Stimulated activated CD4-positive, alpha-beta T cell treated with anti-CD3 and anti-CD28 coated beads, Interleukin-15, amount 100 ng/mL, for 48 hours (primary cell): ENCODE measurements at regions not wholly inside any gene's neighbourhood (a gene's known extent, or its start where the extent isn't known, plus 50 kb on each side); places are given as distances from the start of the nearest gene placed in this dataset.
"Not testable (repeated sequence)": the region's sequence is repeated elsewhere in the genome, so short reads cannot be mapped to it uniquely, and the experiment has no call there.

ENCODE experiments used
- DNase-seq, 2 donors: peaks; one replicate each; pipeline ENCODE4 v3.0.0-alpha.2; 2020; ENCODE audit warnings: low read depth in 2 of 2

DNA sequence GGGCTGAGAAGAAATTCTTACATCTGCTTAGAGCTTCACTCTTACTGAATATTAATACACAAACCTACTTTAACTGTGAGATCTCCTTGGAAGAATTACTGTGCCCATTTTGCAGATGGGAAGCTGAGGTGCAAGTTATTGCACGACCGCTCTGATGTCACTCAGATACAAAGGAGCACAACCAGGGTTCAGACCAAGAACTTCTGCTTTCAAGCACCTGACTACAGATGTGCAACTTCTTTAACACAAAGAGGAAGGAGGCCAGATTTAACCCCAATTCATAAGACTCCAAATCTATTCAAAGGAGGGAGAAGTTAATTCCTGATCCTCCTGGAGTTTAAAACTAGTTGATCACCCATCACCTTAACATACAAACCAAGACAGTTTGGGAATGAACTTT, 232.6 kb downstream of the VRK1 start:
- DNase-seq: no peak

DNA sequence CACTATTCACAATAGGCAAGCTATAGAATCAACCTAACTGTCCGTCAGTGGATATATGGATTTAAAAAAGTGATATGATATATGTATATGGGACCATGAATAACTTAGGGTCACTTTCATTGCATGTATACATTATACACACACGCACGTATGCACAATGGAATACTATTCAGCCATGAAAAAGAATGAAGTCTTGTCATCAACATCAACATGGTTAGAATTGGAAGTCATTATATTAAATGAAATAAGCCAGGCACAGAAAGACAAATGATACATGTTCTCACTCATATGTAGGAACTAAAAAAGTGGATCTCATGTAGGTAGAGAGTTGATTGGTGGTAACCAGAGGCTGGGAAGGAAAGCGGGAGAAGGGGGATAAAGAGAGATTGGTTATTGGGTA, 234.3 kb downstream of the VRK1 start:
- no peak for DNase-seq

DNA sequence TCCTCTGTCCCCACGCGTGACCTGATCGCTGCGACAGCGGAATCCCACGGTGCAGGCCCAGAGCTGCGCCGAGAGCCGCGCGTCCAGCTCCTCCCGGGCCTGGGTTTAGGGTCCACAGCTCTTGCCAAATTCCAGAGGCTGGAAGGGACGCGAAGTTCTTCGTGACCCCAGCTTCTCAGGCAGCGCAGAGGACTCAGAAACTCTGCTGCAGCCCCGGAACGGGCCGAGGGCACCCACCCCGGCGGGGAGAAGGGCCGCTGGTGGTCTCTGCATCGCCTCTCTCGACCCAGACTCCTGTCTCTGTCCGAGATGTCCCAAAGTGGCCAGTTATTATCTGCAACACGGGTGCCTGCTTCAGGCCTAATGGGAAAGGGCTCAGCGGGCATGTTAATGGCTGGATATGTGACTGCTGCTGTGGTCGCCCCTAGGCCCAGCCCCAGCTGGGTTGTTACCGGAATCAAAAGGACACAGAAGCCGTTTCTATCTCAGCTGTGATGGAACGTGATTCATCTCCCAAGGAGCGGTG, 236.4 kb downstream of the VRK1 start:
- no peak for DNase-seq

DNA sequence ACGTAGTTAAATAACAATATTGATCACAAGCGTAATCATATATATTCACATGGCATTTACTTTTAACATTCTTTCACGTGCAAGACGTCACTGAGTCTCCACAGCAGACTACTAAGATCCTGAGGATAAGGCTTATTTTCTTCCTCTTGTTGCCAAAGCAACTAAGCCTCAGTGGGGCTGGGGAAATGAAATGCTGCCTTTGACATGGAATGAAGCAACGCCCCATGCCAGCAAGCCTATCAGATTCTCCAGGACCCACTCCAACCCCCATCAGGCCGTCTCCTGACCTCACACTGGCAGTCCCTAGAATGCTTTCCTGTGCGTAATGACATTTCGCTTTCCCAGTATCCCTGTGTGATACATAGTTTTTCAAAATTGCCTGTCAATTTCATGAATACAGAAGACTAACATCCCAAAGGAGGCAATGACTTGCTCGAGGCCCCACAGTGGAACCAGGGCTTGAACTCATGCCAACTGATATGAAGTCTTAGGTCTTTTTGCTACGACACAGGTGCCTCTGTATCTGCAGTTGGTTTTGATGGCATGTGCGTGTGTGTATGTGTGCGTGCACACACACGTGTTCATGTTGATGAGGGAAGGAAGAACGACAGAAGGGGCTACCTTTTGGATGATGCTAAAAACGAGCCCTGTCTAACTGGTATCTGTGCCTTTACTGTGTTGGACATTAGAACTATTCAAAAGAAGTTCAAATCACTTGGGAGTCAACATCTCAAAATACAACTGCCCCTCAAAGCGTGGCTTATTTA, 239.1 kb downstream of the VRK1 start:
- no peak for DNase-seq

DNA sequence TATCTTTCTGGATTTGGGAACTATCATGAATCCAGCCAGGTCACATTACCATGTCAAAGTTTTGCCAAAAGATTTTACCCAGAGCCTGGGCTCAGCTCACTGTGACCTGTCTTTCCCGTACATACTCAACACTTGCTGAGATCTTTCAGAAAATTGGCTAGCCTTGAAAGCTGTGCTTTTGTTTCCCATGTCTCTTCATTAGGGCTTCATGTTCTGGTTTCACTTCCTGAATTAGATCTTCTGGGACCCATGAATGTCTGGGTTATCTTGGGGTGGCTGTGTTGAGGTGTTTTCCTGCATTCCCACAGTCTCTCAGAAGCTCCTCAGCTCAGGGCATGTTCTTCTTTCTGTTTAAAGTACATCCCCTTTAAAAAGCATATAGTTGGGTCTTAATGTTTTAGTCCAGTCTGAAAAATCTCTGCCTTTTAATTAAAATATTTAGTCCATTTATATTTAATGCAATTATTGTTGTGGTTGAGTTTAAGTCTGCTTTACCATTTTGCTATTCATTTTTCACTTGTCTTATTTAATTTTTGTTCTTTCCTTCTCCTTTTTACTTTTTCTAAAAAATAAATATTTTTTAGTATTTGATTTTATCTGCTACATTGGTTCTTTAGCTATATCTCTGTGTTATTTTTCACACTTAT, 242.7 kb downstream of the VRK1 start:
- no peak for DNase-seq

DNA sequence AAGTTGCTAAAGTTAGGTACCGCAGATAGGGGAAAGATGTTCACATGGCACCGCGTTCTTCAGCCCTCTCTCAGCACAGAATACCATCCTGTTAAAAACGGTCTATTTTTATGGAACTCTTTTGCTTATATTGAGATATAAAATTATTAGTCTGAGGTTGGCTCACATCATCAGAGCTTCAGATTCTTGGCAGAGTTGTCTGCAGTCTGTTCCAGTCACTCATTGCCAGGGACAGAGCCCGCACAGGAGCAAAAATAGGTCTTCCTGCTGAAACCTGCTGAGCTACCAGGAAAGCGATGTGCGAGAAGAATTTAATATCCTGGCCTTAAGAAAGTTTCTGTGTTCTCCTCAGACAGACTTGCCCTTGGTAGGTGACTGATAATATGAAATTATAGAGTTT, 249.8 kb downstream of the VRK1 start:
- DNase-seq: no peak

DNA sequence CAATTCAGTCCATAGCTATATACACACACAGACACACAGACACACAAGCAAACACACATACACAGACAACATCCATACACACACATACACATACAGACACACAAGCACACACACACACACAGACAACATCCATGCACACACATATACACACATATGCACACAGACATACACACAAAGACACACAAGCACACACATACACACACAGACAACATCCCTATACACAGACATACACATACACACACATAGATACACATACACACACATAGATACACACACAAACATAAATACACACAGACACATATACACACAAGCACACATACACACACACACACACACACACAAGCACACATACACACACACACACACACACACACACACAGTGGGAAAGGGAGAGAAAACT, 254.8 kb downstream of the VRK1 start:
- DNase-seq: no peak

DNA sequence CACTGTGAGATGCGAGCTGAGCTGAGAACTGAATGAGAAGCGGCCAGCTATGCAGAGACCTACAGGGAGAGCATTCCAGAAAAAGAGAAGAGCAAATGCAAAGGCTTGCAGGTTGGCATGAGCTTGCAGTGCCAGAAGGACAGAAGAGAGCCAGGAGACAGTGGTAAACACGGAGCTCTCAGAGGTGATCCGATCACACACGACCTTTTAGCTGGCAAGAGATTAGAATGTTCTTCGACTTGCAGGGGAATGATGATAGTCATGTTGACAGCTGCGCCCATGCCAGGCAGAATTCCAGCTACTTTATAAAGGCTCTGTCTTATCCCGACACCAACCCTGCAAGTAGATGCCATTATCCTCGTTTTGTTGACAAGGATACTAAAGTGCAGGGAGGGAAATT, 256.8 kb downstream of the VRK1 start:
- no peak for DNase-seq

DNA sequence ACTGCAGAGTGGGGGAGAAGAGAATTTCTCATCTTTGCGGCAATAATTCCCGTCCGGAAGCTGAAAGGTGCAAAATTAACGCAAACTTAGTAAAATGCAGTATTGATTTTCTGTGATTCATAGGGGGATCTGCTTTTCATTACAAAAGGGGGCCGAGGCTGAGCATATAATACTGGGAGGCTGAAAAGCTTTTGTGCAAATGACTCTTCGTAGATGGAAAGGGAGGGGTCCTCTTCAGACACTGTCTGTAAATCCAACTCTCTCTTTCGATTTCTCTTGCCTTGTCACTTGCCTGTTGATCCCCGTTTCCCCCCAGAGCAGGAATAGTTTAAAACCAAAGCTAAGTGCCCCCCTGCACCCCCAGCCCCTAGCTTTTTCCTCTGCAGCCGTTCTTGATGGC, 258.2 kb downstream of the VRK1 start:
- no peak for DNase-seq

DNA sequence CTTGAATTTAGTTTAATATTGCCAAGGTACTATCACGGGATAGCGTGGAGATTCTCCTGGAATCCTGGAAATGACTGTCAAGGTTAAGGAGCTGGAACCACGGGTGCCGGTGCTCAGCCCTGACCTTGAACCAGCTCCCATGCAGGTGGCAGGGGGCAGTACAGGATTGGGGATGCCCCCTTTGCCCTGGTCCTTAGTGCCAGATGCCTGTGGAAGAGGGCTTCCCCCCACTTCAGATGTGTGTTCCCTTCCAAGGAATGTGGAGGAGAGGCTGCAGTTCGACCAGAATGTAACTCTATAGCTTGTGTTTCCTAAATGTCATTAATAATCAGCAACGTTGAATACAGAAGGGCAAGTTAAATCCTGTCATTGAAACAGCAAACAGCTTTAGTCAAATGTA, 258.9 kb downstream of the VRK1 start:
- no peak for DNase-seq

DNA sequence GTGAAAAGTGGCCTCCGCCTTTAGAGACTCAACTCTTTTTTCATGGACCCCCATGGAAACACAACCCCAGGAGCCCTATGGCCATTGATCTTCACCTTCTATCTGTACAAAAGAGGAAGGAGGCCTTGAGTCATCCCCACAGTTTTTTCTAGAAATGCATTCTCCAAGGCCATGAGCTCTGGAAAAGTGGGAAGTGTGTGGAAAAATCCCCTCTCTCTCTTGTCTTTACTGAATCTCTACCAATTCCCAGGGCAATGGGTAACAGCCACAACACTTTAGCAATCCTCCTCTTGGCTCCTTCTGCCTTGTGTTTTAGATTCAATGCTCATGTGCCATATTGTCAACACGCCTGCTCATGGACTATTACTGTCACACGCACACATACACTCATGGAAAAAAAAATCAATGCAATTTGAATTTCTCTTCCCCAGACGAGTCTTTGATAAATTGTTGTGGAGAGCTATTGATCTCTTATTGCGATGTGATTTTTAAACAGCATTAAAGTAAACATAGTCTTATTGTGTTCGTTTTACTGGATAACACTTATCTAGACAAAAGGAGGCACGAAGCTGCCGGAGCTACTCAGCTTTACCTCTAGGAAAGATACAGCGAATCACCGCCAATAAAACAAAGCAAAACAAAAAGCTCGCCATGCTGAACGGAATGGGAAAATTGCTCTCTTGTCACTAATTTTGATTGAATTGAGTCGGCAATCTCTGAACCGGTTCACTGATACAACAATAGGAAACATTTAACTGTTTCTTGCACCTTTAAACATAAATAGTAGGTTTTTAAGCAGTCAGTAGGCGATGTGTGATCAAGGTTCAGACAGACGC, 260.3 kb downstream of the VRK1 start:
- no peak for DNase-seq

DNA sequence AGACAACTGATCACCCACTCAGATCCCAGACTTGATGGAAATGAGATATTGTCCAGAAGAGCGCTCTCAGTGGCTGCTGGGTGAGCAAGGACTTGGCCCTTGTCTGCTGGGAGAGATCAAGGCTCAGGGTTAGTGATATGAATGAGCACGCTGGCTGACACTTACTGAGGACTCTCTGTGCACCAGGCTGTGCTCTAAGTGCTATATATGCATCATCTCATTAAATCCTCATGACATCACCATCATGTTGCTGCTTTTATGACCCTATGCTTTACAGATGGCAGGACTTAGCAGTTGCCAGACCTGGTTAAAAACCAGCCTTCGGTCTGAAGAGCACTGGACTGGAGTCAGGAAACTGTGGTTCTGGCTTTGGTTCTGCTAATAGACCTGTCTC, 260.9 kb downstream of the VRK1 start:
- DNase-seq: no peak

DNA sequence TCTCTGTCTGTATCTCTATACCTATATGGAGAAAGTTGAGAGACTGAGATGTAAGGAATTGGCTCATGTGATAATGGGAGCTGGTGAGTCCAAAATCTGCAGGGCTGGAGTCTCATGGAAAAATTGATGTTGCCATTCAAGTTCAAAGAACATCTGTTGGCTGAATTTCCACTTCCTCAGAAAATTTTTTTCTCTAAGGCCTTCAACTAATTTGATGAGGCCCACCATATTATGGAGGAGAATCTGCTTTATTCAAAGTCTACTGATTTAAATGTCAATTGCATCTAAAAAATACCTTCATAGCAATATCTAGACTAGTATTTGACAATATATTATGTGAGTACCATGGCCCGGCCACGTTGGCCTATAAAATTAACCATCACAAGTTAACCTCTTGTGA, 261.4 kb downstream of the VRK1 start:
- no peak for DNase-seq

DNA sequence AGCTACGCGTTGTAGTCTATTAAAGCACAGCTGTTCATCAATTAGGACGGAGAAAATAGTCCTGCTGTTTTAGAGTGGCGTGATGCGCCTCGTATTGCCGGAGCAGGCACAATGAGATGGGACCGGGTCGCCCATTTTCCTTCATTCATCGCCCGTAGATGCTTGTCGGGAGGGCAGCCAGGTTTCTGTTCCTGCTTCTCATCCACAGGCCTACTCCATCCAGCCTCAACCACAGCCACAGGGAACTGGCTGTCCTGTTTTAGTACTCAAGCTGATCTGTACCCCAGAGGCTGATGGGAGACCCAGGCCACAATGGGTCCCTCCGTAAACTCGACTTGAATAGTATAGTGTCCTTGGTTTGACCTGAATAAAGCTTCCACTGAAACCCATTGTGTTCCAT, 264.0 kb downstream of the VRK1 start:
- no peak for DNase-seq

DNA sequence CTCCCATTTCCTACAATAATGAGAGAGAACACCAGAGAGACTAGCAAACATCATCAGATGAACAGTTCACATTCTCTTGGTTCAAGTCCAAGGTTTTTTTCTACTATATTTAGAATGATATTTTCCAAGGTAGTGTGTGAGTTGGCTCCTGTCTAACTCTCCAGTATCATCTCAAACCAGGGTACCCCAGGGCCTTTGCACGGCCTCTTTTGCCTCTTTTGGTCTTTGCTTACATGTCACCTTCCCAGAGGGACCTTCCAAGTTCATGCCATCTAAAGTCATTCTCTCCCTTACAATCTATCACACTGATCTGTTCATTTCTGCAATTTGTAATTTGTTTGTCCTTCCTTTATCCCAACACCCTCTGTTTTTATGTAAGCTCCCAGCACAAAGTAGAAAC, 264.5 kb downstream of the VRK1 start:
- no peak for DNase-seq

DNA sequence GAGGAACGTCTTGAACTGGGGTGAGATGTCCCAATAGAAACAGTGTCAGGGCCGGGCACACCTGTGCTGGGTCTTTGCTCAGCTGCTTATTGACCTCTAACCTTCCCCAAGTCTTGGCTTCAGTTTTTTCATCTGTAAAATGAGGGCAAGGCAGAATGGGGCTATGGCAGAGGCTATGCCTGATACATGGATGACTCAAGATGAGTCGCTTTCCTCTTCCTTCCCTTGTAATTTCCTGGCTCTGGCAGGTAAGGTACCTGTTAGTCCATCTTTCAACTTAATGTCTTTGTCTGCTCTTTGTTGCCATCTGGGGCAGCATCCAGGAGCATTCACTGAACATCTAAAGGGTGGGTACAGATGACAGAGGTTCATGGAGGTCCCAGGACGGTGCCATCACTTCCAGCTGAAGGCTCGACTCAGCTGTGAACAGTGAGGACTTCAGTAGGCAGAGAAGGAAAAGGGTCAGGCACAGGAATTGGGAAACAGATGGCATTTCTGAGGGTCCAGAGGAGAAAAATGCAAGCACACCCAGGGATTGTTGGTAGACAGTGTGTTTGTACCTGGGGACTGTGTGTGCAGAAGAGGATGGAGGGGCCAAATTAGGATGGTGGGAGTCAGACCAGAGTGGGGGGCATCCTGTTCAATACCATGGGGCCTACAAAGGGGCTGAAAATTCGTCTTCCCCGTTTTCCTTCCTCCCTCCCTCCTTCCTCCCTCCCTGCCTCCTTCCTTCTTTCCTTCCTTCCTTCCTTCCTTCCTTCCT, 268.3 kb downstream of the VRK1 start:
- no peak for DNase-seq

DNA sequence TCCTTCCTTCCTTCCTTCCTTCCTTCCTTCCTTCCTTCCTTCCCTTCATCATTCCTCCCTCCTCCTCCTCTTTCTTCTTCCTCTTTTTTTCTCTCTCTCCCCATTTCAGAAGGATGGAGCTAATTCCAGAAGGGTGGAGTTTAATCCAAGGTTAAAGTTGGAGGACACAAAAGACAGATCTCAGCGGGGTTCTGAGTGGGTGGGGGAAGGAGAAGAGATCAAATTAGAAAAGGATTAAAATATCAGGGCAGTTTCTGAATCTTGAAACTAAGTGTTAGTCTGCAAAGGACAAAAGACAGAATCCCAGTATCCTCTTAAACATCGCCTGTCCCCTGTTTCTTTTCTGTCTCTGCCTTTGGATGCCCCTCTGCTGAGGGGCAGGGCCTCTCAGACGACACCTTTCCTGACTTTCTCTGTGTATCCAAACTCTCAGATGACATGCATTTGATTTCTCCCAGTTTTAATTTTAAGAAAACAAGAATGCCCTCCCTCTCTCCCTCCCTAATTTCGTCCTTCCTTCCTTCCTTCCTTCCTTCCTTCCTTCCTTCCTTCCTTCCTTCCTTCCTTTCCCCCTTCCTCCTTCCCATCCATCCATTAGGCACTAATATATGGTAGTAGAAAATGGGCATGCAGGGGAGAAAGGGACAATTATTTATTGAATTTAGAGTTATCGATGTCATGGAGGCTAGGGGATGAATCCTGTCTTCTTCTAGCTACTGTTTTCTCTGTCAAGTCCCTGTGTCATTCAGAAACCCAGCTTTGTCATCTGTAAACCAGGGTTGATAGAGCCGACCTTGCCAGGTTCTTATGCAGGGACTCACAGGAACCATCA, 269.1 kb downstream of the VRK1 start:
- no peak for DNase-seq

DNA sequence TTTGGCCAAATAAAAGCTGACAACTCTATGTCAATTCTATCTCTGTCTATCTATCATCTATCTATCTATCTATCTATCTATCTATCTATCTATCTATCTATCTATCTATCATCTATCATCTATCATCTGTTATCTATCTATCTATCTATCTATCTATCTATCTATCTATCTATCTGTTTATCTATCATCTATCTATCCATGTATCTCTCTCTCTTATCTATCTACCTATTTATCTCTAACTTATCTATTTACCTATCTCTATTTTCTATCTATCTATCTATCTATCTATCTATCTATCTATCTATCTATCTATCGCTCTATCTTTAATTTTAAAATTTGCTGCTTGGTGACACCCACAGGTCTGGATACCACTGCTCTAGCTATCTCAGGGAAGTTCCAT, 271.1 kb downstream of the VRK1 start:
- not testable (repeated sequence) for DNase-seq

DNA sequence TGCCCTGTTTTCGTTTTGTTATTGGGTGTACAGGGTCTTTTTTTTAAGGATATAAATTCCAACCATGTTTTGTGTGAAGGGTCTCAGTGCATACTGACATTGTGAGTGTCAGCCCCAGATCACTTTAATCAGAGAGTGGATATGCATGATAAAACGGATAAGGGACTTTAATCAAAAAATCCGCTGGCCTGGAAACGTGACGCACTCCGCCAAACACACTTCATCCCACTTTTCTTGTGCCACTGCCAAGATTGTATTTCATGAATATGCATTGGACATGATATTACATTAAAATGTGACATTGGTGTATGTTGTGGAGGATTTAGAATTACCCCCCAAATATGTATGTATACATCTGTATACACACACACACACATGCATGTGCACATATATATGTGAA, 273.1 kb downstream of the VRK1 start:
- DNase-seq: no peak

DNA sequence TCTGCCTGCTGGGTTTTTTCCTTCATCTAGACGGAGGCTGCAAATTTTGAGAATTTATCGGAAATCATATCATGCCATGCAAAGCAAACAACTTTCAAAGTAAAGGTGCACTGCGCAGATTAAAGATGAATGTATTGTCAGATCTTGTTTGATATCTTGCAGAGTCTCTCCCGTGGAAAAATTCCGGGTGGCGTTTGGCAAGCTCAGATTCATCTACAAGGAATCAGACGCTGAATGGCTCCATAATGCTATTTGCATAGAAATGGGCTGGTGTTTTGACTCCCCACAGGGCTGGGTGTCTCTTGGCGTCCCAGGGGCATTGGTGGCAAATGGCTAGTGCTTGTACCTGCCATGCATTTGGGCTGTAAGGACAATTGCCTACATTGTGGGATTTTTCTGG, 274.0 kb downstream of the VRK1 start:
- no peak for DNase-seq

DNA sequence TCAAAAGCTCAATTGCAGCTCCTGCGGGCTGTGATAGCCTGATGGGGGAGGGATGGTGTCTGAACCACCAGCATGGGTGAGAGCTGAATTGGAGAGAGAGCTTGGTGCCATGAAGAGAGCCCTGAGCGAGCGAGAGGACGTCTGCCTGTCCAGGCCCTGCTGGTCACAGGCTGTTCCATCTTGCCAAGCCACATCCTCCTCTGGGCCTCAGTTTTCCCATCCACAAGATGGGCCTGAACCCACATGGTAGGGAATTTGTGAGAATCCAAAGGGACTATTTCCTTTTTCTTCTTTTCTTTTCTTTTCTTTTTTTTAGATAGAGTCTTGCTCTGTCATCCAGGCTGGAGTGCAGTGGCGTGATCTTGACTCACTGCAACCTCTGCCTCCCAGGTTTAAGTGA, 276.4 kb downstream of the VRK1 start:
- no peak for DNase-seq
